ENCODE measurements at regions not wholly inside any gene's neighbourhood (a gene's known extent, or its start where the extent isn't known, plus 50 kb on each side); places are given as distances from the start of the nearest gene placed in this dataset.

- H3K4me1 Mint-ChIP-seq (ENCODE audit: insufficient read depth, unreplicated experiment): peaks cover 9% of the 10 kb centered on the region
- peaks cover 10% of the 10 kb centered on the region for H3K36me3 Mint-ChIP-seq (ENCODE audit: insufficient read depth, unreplicated experiment)
- H3K27me3 Mint-ChIP-seq (ENCODE audit: insufficient read depth, unreplicated experiment): no peaks in the 10 kb centered on the region
- H3K27ac Mint-ChIP-seq (ENCODE audit: low read depth, unreplicated experiment): no peak overlapping the region
- H3K9me3 Mint-ChIP-seq (ENCODE audit: unreplicated experiment): no peaks in the 10 kb centered on the region
- no peak for TF ChIP-seq CTCF (IDR thresholded peaks at IDR 0.05; ENCODE audit: unreplicated experiment)
- intact Hi-C loops (cut with micrococcal nuclease): no loop called here
- H3K4me3 Mint-ChIP-seq (ENCODE audit: unreplicated experiment): no peak overlapping the region
- POLR2A ChIA-PET: no interaction called here
- no TSS peak for BruUV-seq (replicated peaks)
- CTCF ChIA-PET: interaction anchor here (0.7 kb wide), 2 partner anchors 26 to 345 kb away, joined by 3 to 5 read pairs; no protein-coding TSS in a partner anchor
- no peak for DNase-seq (ENCODE audit: unreplicated experiment)
Measured at GRCh38 chr11:17157761-17158160, 50.0 kb downstream of the PIK3C2A start.

GRCh38 chr11:17156283-17156682 is 51.5 kb downstream of the PIK3C2A start:
- CTCF ChIA-PET: no interaction called here

GRCh38 chr11:17154409-17155159 is 53.2 kb downstream of the PIK3C2A start:
- POLR2A ChIA-PET: interaction anchor here (0.6 kb wide), 1 partner anchor 48 kb away, joined by 3 read pairs; no protein-coding TSS in a partner anchor

More at GRCh38 chr11:17156283-17156682, 51.5 kb downstream of the PIK3C2A start:
- BruUV-seq (replicated peaks): no TSS peak
- Mint-ChIP-seq H3K9me3 (ENCODE audit: unreplicated experiment) (no peaks in the 10 kb centered on the region), H3K27ac (ENCODE audit: low read depth, unreplicated experiment) (no peak overlapping the region), H3K4me3 (ENCODE audit: unreplicated experiment) (no peak overlapping the region), H3K36me3 (ENCODE audit: insufficient read depth, unreplicated experiment) (peaks cover 10% of the 10 kb centered on the region), H3K4me1 (ENCODE audit: insufficient read depth, unreplicated experiment) (peaks cover 9% of the 10 kb centered on the region), H3K27me3 (ENCODE audit: insufficient read depth, unreplicated experiment) (no peaks in the 10 kb centered on the region)
- intact Hi-C loops (cut with micrococcal nuclease): no loop called here
- no peak for TF ChIP-seq CTCF (IDR thresholded peaks at IDR 0.05; ENCODE audit: unreplicated experiment)
- POLR2A ChIA-PET: no interaction called here
- DNase-seq (ENCODE audit: unreplicated experiment): no peak

More at GRCh38 chr11:17154409-17155159, 53.2 kb downstream of the PIK3C2A start:
- H3K27me3 Mint-ChIP-seq (ENCODE audit: insufficient read depth, unreplicated experiment): no peaks in the 10 kb centered on the region
- CTCF ChIA-PET: interaction anchor here (0.7 kb wide), 1 partner anchor 69 kb away, joined by 3 read pairs; no protein-coding TSS in a partner anchor
- DNase-seq (ENCODE audit: unreplicated experiment): no peak
- no peak overlapping the region for H3K4me3 Mint-ChIP-seq (ENCODE audit: unreplicated experiment)
- no TSS peak for BruUV-seq (replicated peaks)
- no peaks in the 10 kb centered on the region for H3K4me1 Mint-ChIP-seq (ENCODE audit: insufficient read depth, unreplicated experiment)
- intact Hi-C loops (cut with micrococcal nuclease): no loop called here
- no peaks in the 10 kb centered on the region for H3K9me3 Mint-ChIP-seq (ENCODE audit: unreplicated experiment)
- H3K27ac Mint-ChIP-seq (ENCODE audit: low read depth, unreplicated experiment): no peak overlapping the region
- no peak for TF ChIP-seq CTCF (IDR thresholded peaks at IDR 0.05; ENCODE audit: unreplicated experiment)
- H3K36me3 Mint-ChIP-seq (ENCODE audit: insufficient read depth, unreplicated experiment): peaks cover 10% of the 10 kb centered on the region
